ENCODE measurements at regions not wholly inside any gene's neighbourhood (a gene's known extent, or its start where the extent isn't known, plus 50 kb on each side); places are given as distances from the start of the nearest gene placed in this dataset.
A peak's percentile ranks its signal among the peaks of the same experiment; 100 is the strongest.

DNA sequence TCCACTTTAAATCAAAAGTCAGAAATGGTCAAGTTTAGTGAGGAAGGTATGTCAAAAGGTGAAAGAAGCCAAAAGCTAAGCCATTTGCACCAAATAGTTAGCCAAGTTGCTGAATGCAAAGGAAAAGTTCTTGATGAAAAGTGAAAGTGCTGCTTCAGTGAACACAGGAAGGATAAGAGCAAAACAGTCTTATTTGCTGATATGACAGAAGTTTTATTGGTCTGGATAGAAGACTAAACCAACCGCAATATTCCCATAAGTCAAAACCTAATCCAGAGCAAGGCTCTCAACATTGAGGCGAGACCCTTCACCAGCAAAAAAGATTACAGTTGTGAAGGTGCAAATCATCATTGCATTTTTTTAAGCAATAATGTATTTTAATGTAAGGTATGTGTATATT is 496.5 kb upstream of the LRATD1 start:
- no peak overlapping the region for H3K9ac ChIP-seq (ENCODE audit: low read depth, low read length)

DNA sequence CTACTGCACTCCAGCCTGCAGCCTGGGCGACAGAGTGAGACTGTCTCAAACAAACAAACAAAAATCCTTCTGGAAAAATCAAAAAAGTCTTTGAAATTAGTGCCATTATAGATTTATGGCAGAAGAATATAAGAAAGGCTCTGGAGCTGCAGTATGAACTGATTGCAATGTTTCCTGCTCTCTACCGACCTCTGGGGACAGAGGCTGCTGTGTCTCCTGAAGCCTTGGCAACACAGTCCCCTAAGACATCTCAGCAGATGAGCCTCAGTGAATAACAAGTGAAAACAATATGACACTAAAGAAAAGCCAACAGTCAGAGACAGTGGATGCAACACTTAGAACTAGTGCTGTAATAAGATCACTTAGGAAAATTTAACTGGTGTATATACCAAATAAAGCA is 494.9 kb upstream of the LRATD1 start:
- H3K36me3 ChIP-seq (ENCODE audit: insufficient read depth, low read length) = no peaks in the 10 kb centered on the region
- no peaks in the 10 kb centered on the region for H3K9me3 ChIP-seq (ENCODE audit: control insufficient read depth, insufficient read depth, low read length)
- H3K4me1 ChIP-seq (ENCODE audit: insufficient read depth, low read length) = no peaks in the 10 kb centered on the region
- peak overlapping the region; percentile 68; the same call in 1 of the 2 replicates for H3K9ac ChIP-seq (ENCODE audit: low read depth, low read length)

More for the DNA sequence above, 496.5 kb upstream of the LRATD1 start:
- no peaks in the 10 kb centered on the region for H3K36me3 ChIP-seq (ENCODE audit: insufficient read depth, low read length)
- H3K9me3 ChIP-seq (ENCODE audit: control insufficient read depth, insufficient read depth, low read length) = no peaks in the 10 kb centered on the region
- no peaks in the 10 kb centered on the region for H3K4me1 ChIP-seq (ENCODE audit: insufficient read depth, low read length)

DNA sequence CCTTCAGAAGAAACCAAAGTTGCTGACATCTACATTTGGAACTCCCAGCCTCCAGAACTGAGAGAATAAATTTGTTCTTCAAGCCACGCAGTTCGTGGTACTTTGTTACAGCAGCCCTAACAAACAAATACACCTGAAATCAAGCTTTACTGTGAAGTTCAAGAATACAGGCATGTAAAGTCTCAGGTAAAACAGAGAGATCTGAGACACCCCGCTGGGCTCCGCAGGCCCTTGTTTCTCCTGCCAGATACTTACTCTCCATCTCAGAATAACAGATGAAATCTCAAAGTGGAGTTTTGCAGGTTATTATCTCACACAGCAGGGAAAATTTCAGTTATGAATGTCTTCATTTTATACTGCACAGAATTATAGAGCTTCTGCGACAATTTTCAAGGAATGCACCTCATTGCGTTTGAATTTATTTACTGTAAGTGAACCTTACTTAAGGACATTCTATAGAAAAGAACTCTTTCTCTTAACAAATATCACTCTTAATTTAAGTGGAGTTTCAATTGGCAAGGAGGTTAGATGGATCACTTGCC is 492.4 kb upstream of the LRATD1 start:
- H3K36me3 ChIP-seq (ENCODE audit: insufficient read depth, low read length) = no peaks in the 10 kb centered on the region
- H3K9me3 ChIP-seq (ENCODE audit: control insufficient read depth, insufficient read depth, low read length) = no peaks in the 10 kb centered on the region
- no peaks in the 10 kb centered on the region for H3K4me1 ChIP-seq (ENCODE audit: insufficient read depth, low read length)
- no peak overlapping the region for H3K9ac ChIP-seq (ENCODE audit: low read depth, low read length)

DNA sequence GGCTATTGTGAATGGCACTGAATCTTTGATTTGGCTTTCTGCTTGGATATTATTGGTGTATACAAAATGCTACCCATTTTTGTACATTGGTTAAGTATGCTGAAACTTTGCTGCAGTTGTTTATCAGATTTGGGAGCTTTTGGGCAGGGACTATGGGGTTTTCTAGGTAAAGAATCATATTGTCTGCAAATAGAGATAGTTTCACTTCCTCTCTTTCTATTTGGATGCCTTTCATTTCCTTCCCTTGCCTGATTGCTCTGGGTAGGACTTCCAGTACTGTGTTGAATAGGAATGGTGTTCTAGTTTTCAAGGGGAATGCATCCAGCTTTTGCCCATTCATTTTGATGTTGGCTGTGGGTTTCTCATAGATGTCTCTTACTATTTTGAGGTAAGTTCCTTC is 489.1 kb upstream of the LRATD1 start:
- H3K9me3 ChIP-seq (ENCODE audit: control insufficient read depth, insufficient read depth, low read length) = no peaks in the 10 kb centered on the region
- no peaks in the 10 kb centered on the region for H3K36me3 ChIP-seq (ENCODE audit: insufficient read depth, low read length)
- H3K9ac ChIP-seq (ENCODE audit: low read depth, low read length) = no peak overlapping the region
- H3K4me1 ChIP-seq (ENCODE audit: insufficient read depth, low read length) = no peaks in the 10 kb centered on the region

DNA sequence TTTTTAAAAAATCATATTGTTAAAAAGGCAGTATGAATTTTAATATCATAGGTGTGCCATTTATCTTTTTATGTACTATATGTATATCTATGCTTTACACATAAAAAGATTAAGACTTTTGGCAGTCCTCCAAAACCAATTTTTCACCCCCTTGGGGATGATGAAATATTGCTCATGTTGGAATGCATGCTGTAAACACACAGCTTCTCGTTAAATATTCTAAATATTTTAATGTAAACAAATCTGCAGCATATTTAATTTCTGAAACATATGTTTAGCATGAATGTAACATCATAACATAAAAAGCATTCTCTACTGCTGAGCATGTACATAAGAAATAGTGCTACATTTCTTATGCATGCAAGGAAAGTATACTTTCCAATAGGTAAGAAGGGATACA is 484.3 kb upstream of the LRATD1 start:
- Histone ChIP-seq H3K9ac (ENCODE audit: low read depth, low read length) (no peak overlapping the region), H3K9me3 (ENCODE audit: control insufficient read depth, insufficient read depth, low read length) (no peaks in the 10 kb centered on the region), H3K36me3 (ENCODE audit: insufficient read depth, low read length) (no peaks in the 10 kb centered on the region), H3K4me1 (ENCODE audit: insufficient read depth, low read length) (no peaks in the 10 kb centered on the region)

DNA sequence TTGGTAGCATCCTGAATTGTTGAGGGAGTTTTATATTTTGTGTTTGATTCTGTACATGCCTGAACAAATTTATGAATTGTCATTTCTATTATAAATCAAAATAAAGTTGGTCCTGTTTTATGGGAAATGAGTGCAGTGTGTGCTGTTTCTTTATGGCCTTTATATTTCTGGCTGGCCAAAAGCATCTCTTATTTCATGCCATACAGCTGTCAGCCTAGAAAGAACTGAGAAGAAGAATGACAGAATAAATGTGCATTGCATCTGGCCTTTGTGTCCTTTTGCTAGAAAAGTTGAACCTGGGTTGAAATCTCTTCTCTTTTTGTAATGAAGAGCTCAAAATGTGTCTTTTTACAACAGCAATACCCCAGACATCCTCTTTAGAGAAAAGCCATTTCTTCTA is 474.7 kb upstream of the LRATD1 start:
- Histone ChIP-seq H3K9ac (ENCODE audit: low read depth, low read length) (no peak overlapping the region), H3K9me3 (ENCODE audit: control insufficient read depth, insufficient read depth, low read length) (no peaks in the 10 kb centered on the region), H3K36me3 (ENCODE audit: insufficient read depth, low read length) (no peaks in the 10 kb centered on the region), H3K4me1 (ENCODE audit: insufficient read depth, low read length) (no peaks in the 10 kb centered on the region)

DNA sequence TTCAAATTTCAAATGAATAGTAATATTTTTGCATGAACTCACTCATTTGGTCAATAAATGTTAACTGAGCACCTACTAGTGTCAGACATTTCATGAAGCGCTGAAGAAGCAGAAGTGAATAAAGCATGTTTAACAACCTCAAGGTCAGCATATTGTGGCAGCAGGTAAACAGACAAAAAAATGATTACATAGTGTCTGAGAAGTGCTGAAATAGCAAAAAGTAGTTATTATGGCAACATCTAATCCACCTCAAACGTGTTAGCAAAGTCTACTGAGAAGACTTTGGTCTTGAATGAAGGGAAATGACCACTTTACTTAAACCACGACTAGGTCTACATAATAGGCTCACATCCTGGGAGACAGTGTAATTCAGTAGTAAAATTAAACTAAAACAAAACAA is 452.2 kb upstream of the LRATD1 start:
- H3K9me3 ChIP-seq (ENCODE audit: control insufficient read depth, insufficient read depth, low read length) = 0 out of 2 replicates have a peak, but pooled peaks cover 4% of the 10 kb centered on the region
- no peaks in the 10 kb centered on the region for H3K36me3 ChIP-seq (ENCODE audit: insufficient read depth, low read length)
- no peak overlapping the region for H3K9ac ChIP-seq (ENCODE audit: low read depth, low read length)
- no peaks in the 10 kb centered on the region for H3K4me1 ChIP-seq (ENCODE audit: insufficient read depth, low read length)

DNA sequence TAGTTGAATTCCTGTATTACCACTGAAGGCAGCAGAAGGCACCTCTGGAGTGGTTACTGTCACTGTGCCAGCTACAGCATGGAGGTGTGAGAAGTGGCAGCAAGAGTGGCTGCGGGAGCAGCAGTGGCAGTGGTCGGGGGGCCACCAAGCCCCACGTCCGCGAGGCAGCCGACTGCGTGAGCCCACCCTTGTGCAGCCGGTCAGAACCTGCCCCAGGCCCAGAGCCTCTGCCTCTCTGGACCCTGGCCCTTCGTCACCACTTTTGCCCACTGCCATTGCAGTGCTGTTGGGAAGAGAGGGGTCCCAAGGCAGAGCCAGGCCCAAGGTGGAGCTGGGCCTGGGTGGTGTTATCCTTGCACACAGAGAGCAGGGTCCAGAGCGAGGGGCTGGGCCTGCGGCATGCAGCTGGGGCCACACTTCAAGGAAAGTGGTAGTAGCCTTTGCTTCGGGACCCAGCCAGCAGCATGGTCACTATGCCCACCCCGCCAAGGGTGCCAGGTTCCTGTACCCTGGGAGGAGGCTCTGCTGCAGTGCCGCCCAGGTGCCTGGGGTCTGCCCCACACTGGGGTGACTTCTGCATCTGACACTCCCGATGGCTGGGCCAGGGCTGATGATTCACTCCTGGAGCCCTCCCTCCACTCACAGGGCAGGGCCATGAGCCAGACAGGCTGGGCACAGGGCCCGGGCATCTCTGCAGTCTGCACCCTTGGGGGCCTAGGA is 450.1 kb upstream of the LRATD1 start:
- no peaks in the 10 kb centered on the region for H3K36me3 ChIP-seq (ENCODE audit: insufficient read depth, low read length)
- no peak overlapping the region for H3K9ac ChIP-seq (ENCODE audit: low read depth, low read length)
- 0 out of 2 replicates have a peak, but pooled peaks cover 4% of the 10 kb centered on the region for H3K9me3 ChIP-seq (ENCODE audit: control insufficient read depth, insufficient read depth, low read length)
- H3K4me1 ChIP-seq (ENCODE audit: insufficient read depth, low read length) = no peaks in the 10 kb centered on the region

DNA sequence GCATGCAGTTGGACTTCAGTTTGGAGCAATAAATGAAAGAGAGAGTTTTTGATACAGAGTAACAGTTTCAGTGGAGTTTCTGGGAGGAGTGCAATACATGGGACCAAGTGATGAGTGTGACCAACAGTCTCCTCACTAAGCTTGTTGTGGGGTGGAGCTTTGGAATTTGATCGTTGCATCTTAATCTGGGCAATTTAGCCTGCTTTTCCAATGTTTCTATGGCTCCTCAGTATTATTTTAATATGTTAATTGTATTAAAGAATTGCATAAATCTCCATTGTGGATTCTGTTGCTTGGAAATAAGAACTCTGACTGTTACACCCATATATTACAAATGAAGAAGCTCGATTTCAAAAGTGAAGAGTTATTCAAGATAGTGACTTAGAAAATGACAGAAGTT is 446.6 kb upstream of the LRATD1 start:
- Histone ChIP-seq H3K36me3 (ENCODE audit: insufficient read depth, low read length) (no peaks in the 10 kb centered on the region), H3K9me3 (ENCODE audit: control insufficient read depth, insufficient read depth, low read length) (0 out of 2 replicates have a peak, but pooled peaks cover 4% of the 10 kb centered on the region), H3K4me1 (ENCODE audit: insufficient read depth, low read length) (no peaks in the 10 kb centered on the region), H3K9ac (ENCODE audit: low read depth, low read length) (no peak overlapping the region)

DNA sequence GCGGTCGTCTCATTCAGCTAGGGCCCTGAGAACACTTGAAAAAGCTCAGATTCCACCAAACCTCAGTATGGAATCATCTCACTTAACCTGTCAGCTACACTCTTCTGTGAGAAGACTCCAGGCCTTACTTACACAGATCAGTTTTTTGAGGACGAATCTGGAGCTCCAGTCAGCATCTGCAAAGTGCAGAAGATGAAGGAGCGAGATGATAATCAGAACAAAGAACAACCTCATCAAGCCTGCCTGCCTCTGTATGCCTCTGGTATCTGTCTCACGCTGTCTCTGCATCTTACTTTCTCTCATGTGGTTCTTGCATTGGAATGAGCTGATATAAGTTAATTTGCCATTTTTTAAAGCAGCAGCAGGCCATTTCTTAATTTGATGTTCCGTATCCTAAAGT is 444.1 kb upstream of the LRATD1 start:
- Histone ChIP-seq H3K36me3 (ENCODE audit: insufficient read depth, low read length) (no peaks in the 10 kb centered on the region), H3K9me3 (ENCODE audit: control insufficient read depth, insufficient read depth, low read length) (0 out of 2 replicates have a peak, but pooled peaks cover under 1% of the 10 kb centered on the region), H3K4me1 (ENCODE audit: insufficient read depth, low read length) (no peaks in the 10 kb centered on the region), H3K9ac (ENCODE audit: low read depth, low read length) (no peak overlapping the region)

DNA sequence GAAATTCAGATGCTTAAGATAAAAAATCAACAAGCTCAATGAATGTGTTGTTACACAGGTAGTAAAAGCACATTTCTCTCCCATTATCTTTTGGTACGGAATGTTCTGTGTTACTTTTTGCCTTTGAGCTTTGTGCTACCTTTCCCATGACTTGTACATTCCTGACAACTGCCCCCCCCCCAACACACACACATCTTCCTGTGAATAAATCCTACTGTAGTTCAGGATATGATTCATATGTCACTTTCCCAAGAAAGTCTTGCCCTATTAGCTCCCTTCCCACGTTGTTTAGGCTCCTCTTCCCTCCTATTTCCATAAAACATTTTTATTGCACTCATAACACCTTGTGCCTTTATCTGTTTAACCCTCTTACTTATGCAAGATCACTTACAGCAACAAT is 442.6 kb upstream of the LRATD1 start:
- H3K4me1 ChIP-seq (ENCODE audit: insufficient read depth, low read length) = 0 out of 2 replicates have a peak, but pooled peaks cover 3% of the 10 kb centered on the region
- no peak overlapping the region for H3K9ac ChIP-seq (ENCODE audit: low read depth, low read length)
- H3K36me3 ChIP-seq (ENCODE audit: insufficient read depth, low read length) = no peaks in the 10 kb centered on the region
- H3K9me3 ChIP-seq (ENCODE audit: control insufficient read depth, insufficient read depth, low read length) = no peaks in the 10 kb centered on the region

DNA sequence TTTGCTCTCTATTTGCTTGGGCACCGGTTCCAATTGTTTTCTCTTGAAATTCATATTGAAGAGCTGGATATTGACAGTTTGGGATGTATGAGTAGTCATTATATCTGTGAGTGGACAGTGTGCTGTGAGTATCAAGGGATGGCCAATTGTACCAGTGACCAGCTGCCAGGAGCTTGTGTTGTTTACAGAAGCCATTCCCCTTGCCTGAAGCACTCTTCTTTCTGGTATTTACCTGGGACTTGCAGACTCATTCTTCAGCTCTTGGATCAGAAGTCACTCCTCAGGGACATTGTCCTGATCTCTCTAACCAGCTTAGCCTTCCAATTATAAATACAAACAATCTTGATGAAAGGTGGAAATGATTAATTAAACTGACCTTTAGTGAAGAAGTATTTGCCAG is 438.3 kb upstream of the LRATD1 start:
- H3K4me1 ChIP-seq (ENCODE audit: insufficient read depth, low read length) = peaks cover 16% of the 10 kb centered on the region; the same call in 1 of the 2 replicates
- H3K9ac ChIP-seq (ENCODE audit: low read depth, low read length) = no peak overlapping the region
- H3K9me3 ChIP-seq (ENCODE audit: control insufficient read depth, insufficient read depth, low read length) = no peaks in the 10 kb centered on the region
- no peaks in the 10 kb centered on the region for H3K36me3 ChIP-seq (ENCODE audit: insufficient read depth, low read length)

DNA sequence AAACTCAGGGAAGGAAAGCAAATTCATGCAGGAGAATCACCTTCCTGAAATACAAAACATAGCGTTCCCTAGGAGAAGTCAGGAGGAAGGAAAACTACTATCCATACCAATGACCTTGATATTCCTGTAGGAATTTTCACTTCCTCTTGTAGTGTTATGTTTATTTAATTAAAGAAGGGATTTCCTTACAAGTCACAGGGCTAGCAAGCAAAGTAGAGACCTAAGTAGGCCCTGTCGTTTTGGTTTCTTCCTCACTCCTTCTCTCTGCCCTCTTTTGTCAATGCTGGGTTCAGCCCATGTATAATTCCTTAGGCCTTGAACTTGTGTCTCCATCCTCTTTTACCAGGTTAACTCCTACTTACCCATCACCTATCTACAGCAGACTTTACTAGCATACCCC is 435.2 kb upstream of the LRATD1 start:
- H3K4me1 ChIP-seq (ENCODE audit: insufficient read depth, low read length) = peaks cover 16% of the 10 kb centered on the region; the same call in 1 of the 2 replicates
- no peaks in the 10 kb centered on the region for H3K9me3 ChIP-seq (ENCODE audit: control insufficient read depth, insufficient read depth, low read length)
- no peak overlapping the region for H3K9ac ChIP-seq (ENCODE audit: low read depth, low read length)
- H3K36me3 ChIP-seq (ENCODE audit: insufficient read depth, low read length) = no peaks in the 10 kb centered on the region

DNA sequence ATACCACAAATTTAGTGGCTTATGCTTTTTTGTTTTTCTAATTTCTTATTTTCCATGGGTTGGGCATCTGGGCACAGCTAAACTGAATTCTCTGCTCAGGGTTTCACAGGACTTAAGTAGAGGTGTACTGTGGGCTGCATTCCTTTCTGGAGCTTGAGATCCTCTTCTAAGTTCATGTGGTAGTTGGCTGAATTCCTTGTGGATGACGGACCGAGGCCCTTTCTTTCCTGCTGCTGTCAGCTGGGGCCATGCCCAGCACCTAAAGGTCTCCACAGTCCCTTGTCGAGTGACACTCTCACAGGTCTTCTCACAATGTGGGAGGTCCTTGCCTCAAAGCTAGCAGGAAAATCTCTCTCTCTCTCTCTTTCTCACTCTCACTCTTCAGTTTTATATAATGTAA is 433.5 kb upstream of the LRATD1 start:
- H3K36me3 ChIP-seq (ENCODE audit: insufficient read depth, low read length) = no peaks in the 10 kb centered on the region
- H3K4me1 ChIP-seq (ENCODE audit: insufficient read depth, low read length) = peaks cover 16% of the 10 kb centered on the region; the same call in 1 of the 2 replicates
- no peaks in the 10 kb centered on the region for H3K9me3 ChIP-seq (ENCODE audit: control insufficient read depth, insufficient read depth, low read length)
- H3K9ac ChIP-seq (ENCODE audit: low read depth, low read length) = no peak overlapping the region

DNA sequence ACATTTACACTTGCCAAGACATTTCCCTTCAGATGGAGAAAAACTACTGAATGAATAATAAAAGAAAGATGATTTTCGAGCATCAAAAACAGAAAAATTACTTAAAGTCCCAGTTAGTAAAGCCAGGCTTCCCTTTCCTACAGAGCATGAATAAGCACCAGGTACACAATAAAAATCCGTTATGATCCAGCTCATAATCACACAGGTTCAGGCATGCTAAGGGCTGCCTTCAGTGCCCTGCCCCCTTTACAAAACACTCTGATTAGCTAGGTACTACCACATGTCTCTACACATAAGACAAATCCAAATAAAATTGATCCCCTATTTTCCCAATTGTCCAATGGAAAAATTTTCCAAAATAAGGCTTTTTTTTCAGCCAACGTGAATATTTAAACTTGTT is 413.2 kb upstream of the LRATD1 start:
- no peak overlapping the region for H3K9ac ChIP-seq (ENCODE audit: low read depth, low read length)
- H3K9me3 ChIP-seq (ENCODE audit: control insufficient read depth, insufficient read depth, low read length) = no peaks in the 10 kb centered on the region
- peaks cover 9% of the 10 kb centered on the region; the same call in 1 of the 2 replicates for H3K4me1 ChIP-seq (ENCODE audit: insufficient read depth, low read length)
- no peaks in the 10 kb centered on the region for H3K36me3 ChIP-seq (ENCODE audit: insufficient read depth, low read length)
